ENCODE measurements at regions not wholly inside any gene's neighbourhood (a gene's known extent, or its start where the extent isn't known, plus 50 kb on each side); places are given as distances from the start of the nearest gene placed in this dataset.

GRCh38 chr2:18238209-18238608, 322.2 kb downstream of the RDH14 start:
- DNase-seq (ENCODE audit: insufficient read length) (no peak), FAIRE-seq (no peak)
- TF ChIP-seq TAF1 (IDR thresholded peaks at IDR 0.05; ENCODE audit: borderline replicate concordance, low read depth, low read length) (no peak), POLR2AphosphoS5 (IDR thresholded peaks at IDR 0.05; ENCODE audit: low read depth, low read length) (no peak), POLR2A (IDR thresholded peaks at IDR 0.05; ENCODE audit: low read depth, low read length) (no peak)

- DNase-seq (ENCODE audit: insufficient read length) (no peak), FAIRE-seq (no peak)
- no peak for TF ChIP-seq POLR2AphosphoS5 (IDR thresholded peaks at IDR 0.05; ENCODE audit: low read depth, low read length)
Observed at GRCh38 chr2:18237298-18237697, 323.2 kb downstream of the RDH14 start.

- FAIRE-seq (no peak), DNase-seq (ENCODE audit: insufficient read length) (no peak)
- TF ChIP-seq POLR2AphosphoS5 (IDR thresholded peaks at IDR 0.05; ENCODE audit: low read depth, low read length) (no peak), TAF1 (IDR thresholded peaks at IDR 0.05; ENCODE audit: borderline replicate concordance, low read depth, low read length) (no peak), POLR2A (IDR thresholded peaks at IDR 0.05; ENCODE audit: low read depth, low read length) (no peak)
Observed at GRCh38 chr2:18232731-18233438, 327.6 kb downstream of the RDH14 start.

- TF ChIP-seq POLR2A (IDR thresholded peaks at IDR 0.05; ENCODE audit: low read depth, low read length), result no peak
- FAIRE-seq, result no peak
- DNase-seq (ENCODE audit: insufficient read length), result no peak
Observed at GRCh38 chr2:18230668-18231067, 329.8 kb downstream of the RDH14 start.

GRCh38 chr2:18219676-18220075, 340.8 kb downstream of the RDH14 start:
- FAIRE-seq, result no peak
- TF ChIP-seq TAF1 (IDR thresholded peaks at IDR 0.05; ENCODE audit: borderline replicate concordance, low read depth, low read length) (no peak), POLR2AphosphoS5 (IDR thresholded peaks at IDR 0.05; ENCODE audit: low read depth, low read length) (no peak), POLR2A (IDR thresholded peaks at IDR 0.05; ENCODE audit: low read depth, low read length) (no peak)
- DNase-seq (ENCODE audit: insufficient read length), result no peak

- FAIRE-seq, result no peak
- DNase-seq (ENCODE audit: insufficient read length), result no peak
- TF ChIP-seq POLR2AphosphoS5 (IDR thresholded peaks at IDR 0.05; ENCODE audit: low read depth, low read length) (no peak), POLR2A (IDR thresholded peaks at IDR 0.05; ENCODE audit: low read depth, low read length) (no peak), TAF1 (IDR thresholded peaks at IDR 0.05; ENCODE audit: borderline replicate concordance, low read depth, low read length) (no peak)
Observed at GRCh38 chr2:18218160-18218933, 339.9 kb downstream of the KCNS3 start.

GRCh38 chr2:18214936-18215335, 336.5 kb downstream of the KCNS3 start:
- FAIRE-seq (no peak), DNase-seq (ENCODE audit: insufficient read length) (no peak)

GRCh38 chr2:18213986-18214385, 335.5 kb downstream of the KCNS3 start:
- no peak for FAIRE-seq

More at GRCh38 chr2:18214936-18215335, 336.5 kb downstream of the KCNS3 start:
- no peak for TF ChIP-seq TAF1 (IDR thresholded peaks at IDR 0.05; ENCODE audit: borderline replicate concordance, low read depth, low read length)
- TF ChIP-seq POLR2A (IDR thresholded peaks at IDR 0.05; ENCODE audit: low read depth, low read length), result no peak
- no peak for TF ChIP-seq POLR2AphosphoS5 (IDR thresholded peaks at IDR 0.05; ENCODE audit: low read depth, low read length)

GRCh38 chr2:18209934-18210639, 331.6 kb downstream of the KCNS3 start:
- DNase-seq (ENCODE audit: insufficient read length) (no peak), FAIRE-seq (no peak)
- TF ChIP-seq POLR2AphosphoS5 (IDR thresholded peaks at IDR 0.05; ENCODE audit: low read depth, low read length) (no peak), TAF1 (IDR thresholded peaks at IDR 0.05; ENCODE audit: borderline replicate concordance, low read depth, low read length) (no peak), POLR2A (IDR thresholded peaks at IDR 0.05; ENCODE audit: low read depth, low read length) (no peak)

More at GRCh38 chr2:18213986-18214385, 335.5 kb downstream of the KCNS3 start:
- TF ChIP-seq POLR2AphosphoS5 (IDR thresholded peaks at IDR 0.05; ENCODE audit: low read depth, low read length) (no peak), TAF1 (IDR thresholded peaks at IDR 0.05; ENCODE audit: borderline replicate concordance, low read depth, low read length) (no peak), POLR2A (IDR thresholded peaks at IDR 0.05; ENCODE audit: low read depth, low read length) (no peak)
- DNase-seq (ENCODE audit: insufficient read length), result no peak

GRCh38 chr2:18208956-18209355, 330.5 kb downstream of the KCNS3 start:
- DNase-seq (ENCODE audit: insufficient read length) (no peak), FAIRE-seq (no peak)
- TF ChIP-seq POLR2AphosphoS5 (IDR thresholded peaks at IDR 0.05; ENCODE audit: low read depth, low read length), result no peak
- TF ChIP-seq POLR2A (IDR thresholded peaks at IDR 0.05; ENCODE audit: low read depth, low read length), result no peak
- TF ChIP-seq TAF1 (IDR thresholded peaks at IDR 0.05; ENCODE audit: borderline replicate concordance, low read depth, low read length), result no peak

- TF ChIP-seq POLR2A (IDR thresholded peaks at IDR 0.05; ENCODE audit: low read depth, low read length) (no peak), TAF1 (IDR thresholded peaks at IDR 0.05; ENCODE audit: borderline replicate concordance, low read depth, low read length) (no peak), POLR2AphosphoS5 (IDR thresholded peaks at IDR 0.05; ENCODE audit: low read depth, low read length) (no peak)
- DNase-seq (ENCODE audit: insufficient read length), result no peak
- no peak for FAIRE-seq
Observed at GRCh38 chr2:18200771-18201170, 322.3 kb downstream of the KCNS3 start.
